ENCODE measurements at regions not wholly inside any gene's neighbourhood (a gene's known extent, or its start where the extent isn't known, plus 50 kb on each side); places are given as distances from the start of the nearest gene placed in this dataset.

DNA sequence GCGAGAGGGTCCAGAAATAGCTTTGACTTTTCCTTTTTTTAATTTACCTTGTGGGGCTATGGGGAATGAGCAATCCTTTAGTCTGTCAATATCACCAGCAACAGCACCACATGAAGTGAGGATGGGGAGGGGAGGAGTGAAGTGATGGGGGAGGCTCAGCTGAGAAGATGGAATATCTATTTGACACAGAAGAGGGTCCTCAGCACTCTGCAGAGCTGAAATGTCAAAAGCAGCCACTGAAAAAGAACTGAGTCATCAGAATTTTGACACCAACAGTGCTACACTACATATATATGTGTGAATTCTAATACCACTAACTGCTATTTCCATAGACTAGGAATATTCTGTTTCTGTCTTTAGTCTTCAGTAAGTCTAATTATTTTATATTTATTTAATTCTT is 427.0 kb upstream of the PBX1 start:
- FAIRE-seq = no peak
- H3K4me2 ChIP-seq (ENCODE audit: insufficient read depth, low read length) = no peak overlapping the region
- H3K4me3 ChIP-seq = no peak overlapping the region
- POLR2A ChIA-PET = no interaction called here
- no peaks in the 10 kb centered on the region for H3K36me3 ChIP-seq (ENCODE audit: control insufficient read depth, insufficient read depth, low read length)
- CTCF ChIA-PET (ENCODE audit: low intra/inter-chr PET ratio) = no interaction called here
- in situ Hi-C loops (cut with MboI) (no loop called here), intact Hi-C loops (cut with micrococcal nuclease) (no loop called here)
- no peaks in the 10 kb centered on the region; the same call in 1 of the 2 replicates for H3K9me3 ChIP-seq (replicated peaks; ENCODE audit: control insufficient read depth, insufficient read depth, low read depth, low read length)
- H3K9ac ChIP-seq (ENCODE audit: insufficient read depth in 1 of 2, low read depth in 2 of 2, low read length in 2 of 2) = no peak overlapping the region
- H4K20me1 ChIP-seq (replicated peaks; ENCODE audit: control insufficient read depth, insufficient read depth, low read length) = no peaks in the 10 kb centered on the region
- H3K27me3 ChIP-seq (ENCODE audit: control insufficient read depth in 2 of 2, insufficient read depth in 2 of 2, low read length in 2 of 2) = no peaks in the 10 kb centered on the region
- H3K4me1 ChIP-seq (replicated peaks in 1 of 2; ENCODE audit: control insufficient read depth in 2 of 2, insufficient read depth in 2 of 2, low read length in 2 of 2) = no peaks in the 10 kb centered on the region
- no peak overlapping the region for H3K27ac ChIP-seq (ENCODE audit: extremely low read depth, low read depth, low read length)
- WGBS (ENCODE audit: insufficient coverage, low coverage, missing lambda C conversion rate) = 0% methylated on average over 1 of the region's 1 CpG
- BruUV-seq (replicated peaks) = no TSS peak
- no peak for DNase-seq (ENCODE audit: extremely low read depth in 1 of 4, low spot score in 3 of 4)
- no peak overlapping the region for H2AFZ ChIP-seq (ENCODE audit: low read depth, low read length)
- ATAC-seq = no peak
- no peaks in the 10 kb centered on the region for H3K9me1 ChIP-seq (ENCODE audit: control insufficient read depth, insufficient read depth, low read length)
- peak; percentile 43; the same call in 1 of the 2 replicates for TF ChIP-seq MAFG (tag; conservative IDR thresholded peaks at IDR 0.05)
- TF ChIP-seq MAFF (IDR thresholded peaks at IDR 0.05; ENCODE audit: low read length) = peak; percentile 47
- TF ChIP-seq ZFP36 (IDR thresholded peaks at IDR 0.05; ENCODE audit: low read depth, low read length, partially characterized antibody) = no peak
- TF ChIP-seq ZNF445 (CRISPR knock-in tag; IDR thresholded peaks at IDR 0.05; ENCODE audit: low read depth) = no peak
- no peak for TF ChIP-seq ATF7 (IDR thresholded peaks at IDR 0.05)
- TF ChIP-seq ZNF766 (CRISPR knock-in tag; conservative IDR thresholded peaks at IDR 0.05) = no peak
- peak; percentile 24; the same call in 1 of the 2 replicates for TF ChIP-seq ZNF316 (IDR thresholded peaks at IDR 0.05)
- TF ChIP-seq MAFK (IDR thresholded peaks at IDR 0.05; ENCODE audit: low read length) = peak; percentile 45; the same call in 1 of the 2 replicates
- TF ChIP-seq, protein P1, sequence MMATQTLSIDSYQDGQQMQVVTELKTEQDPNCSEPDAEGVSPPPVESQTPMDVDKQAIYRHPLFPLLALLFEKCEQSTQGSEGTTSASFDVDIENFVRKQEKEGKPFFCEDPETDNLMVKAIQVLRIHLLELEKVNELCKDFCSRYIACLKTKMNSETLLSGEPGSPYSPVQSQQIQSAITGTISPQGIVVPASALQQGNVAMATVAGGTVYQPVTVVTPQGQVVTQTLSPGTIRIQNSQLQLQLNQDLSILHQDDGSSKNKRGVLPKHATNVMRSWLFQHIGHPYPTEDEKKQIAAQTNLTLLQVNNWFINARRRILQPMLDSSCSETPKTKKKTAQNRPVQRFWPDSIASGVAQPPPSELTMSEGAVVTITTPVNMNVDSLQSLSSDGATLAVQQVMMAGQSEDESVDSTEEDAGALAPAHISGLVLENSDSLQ (IDR thresholded peaks at IDR 0.05) = no peak
- no peak for TF ChIP-seq NR3C1 (CRISPR knock-in tag; IDR thresholded peaks at IDR 0.05)
- no peaks in the 10 kb centered on the region for H3K79me2 ChIP-seq (ENCODE audit: control insufficient read depth, insufficient read depth, low read length)

Data from K562 (cell line).